ENCODE measurements at regions not wholly inside any gene's neighbourhood (a gene's known extent, or its start where the extent isn't known, plus 50 kb on each side); places are given as distances from the start of the nearest gene placed in this dataset.

GRCh38 chrX:54639346-54640102 is 109.5 kb downstream of the GNL3L start (continued):
- TF ChIP-seq TRAFD1 (CRISPR knock-in tag; IDR thresholded peaks at IDR 0.05; ENCODE audit: borderline replicate concordance) (no peak), ZZZ3 (CRISPR knock-in tag; IDR thresholded peaks at IDR 0.05; ENCODE audit: borderline replicate concordance) (no peak), NR2F6 (IDR thresholded peaks at IDR 0.05) (no peak), NR2F6 (CRISPR knock-in tag; IDR thresholded peaks at IDR 0.05) (peak; percentile 18; the same call in 1 of the 2 replicates), NFRKB (IDR thresholded peaks at IDR 0.05) (no peak), TEF (CRISPR knock-in tag; IDR thresholded peaks at IDR 0.05) (no peak), ZNF510 (CRISPR knock-in tag; IDR thresholded peaks at IDR 0.05; ENCODE audit: low read depth) (no peak), DBP (CRISPR knock-in tag; IDR thresholded peaks at IDR 0.05; ENCODE audit: not compliant biosample characterization) (no peak), ZNF776 (CRISPR knock-in tag; IDR thresholded peaks at IDR 0.05) (no peak), PAF1 (CRISPR knock-in tag; IDR thresholded peaks at IDR 0.05) (no peak), SRSF1 (optimal IDR thresholded peaks at IDR 0.05; ENCODE audit: low read depth, low read length) (no peak), SOX13 (IDR thresholded peaks at IDR 0.05) (no peak), SOX13 (CRISPR knock-in tag; conservative IDR thresholded peaks at IDR 0.05 in 1 of 2, IDR thresholded peaks at IDR 0.05 in 1 of 2) (peak in 1 of 2 experiments; percentile 29; a peak in 1 of 4 replicates), SRSF9 (IDR thresholded peaks at IDR 0.05; ENCODE audit: borderline replicate concordance, insufficient read depth, low read depth, low read length, poor library complexity, severe bottlenecking) (no peak), ZNF772 (CRISPR knock-in tag; IDR thresholded peaks at IDR 0.05) (0 out of 2 replicates have a peak, but pooled peaks have one; percentile 47), PRDM15 (CRISPR knock-in tag; IDR thresholded peaks at IDR 0.05) (no peak), SNAPC5 (CRISPR knock-in tag; IDR thresholded peaks at IDR 0.05; ENCODE audit: borderline replicate concordance) (no peak), ZNF740 (CRISPR knock-in tag; IDR thresholded peaks at IDR 0.05) (no peak)
